K562 (cell line): ENCODE measurements at regions not wholly inside any gene's neighbourhood (a gene's known extent, or its start where the extent isn't known, plus 50 kb on each side); places are given as distances from the start of the nearest gene placed in this dataset.

ENCODE experiments used
- SIN3B ChIP-seq: fragments of 450-650 bp; IDR thresholded peaks from 2 replicates; pipeline ENCODE4 v1.6.1; 2017; ENCODE audit warnings: low read depth, mild to moderate bottlenecking, moderate library complexity
- TF ChIP-seq, protein P1 (sequence below), 3 experiments: IDR thresholded peaks in 2 of 3; conservative IDR thresholded peaks in 1 of 3; 2 replicates each; pipeline ENCODE4 v1.5.1; 2011 to 2012; ENCODE audit warnings: low read length in 3 of 3, mild to moderate bottlenecking in 3 of 3, control low read depth in 2 of 3, improper control_type of control experiment in 1 of 3, inconsistent platforms in 1 of 3, low read depth in 1 of 3, mixed read lengths in 1 of 3, moderate library complexity in 1 of 3; ENCODE audit not compliant: insufficient read depth in 2 of 3
- TF ChIP-seq, protein P2 (sequence below): sonication (generic); formaldehyde crosslinking; IDR thresholded peaks from 2 replicates; pipeline ENCODE4 v1.8.0; 2022; ENCODE audit warnings: mild to moderate bottlenecking, low read depth, missing genetic modification reagents

- TF ChIP-seq, protein P1, sequence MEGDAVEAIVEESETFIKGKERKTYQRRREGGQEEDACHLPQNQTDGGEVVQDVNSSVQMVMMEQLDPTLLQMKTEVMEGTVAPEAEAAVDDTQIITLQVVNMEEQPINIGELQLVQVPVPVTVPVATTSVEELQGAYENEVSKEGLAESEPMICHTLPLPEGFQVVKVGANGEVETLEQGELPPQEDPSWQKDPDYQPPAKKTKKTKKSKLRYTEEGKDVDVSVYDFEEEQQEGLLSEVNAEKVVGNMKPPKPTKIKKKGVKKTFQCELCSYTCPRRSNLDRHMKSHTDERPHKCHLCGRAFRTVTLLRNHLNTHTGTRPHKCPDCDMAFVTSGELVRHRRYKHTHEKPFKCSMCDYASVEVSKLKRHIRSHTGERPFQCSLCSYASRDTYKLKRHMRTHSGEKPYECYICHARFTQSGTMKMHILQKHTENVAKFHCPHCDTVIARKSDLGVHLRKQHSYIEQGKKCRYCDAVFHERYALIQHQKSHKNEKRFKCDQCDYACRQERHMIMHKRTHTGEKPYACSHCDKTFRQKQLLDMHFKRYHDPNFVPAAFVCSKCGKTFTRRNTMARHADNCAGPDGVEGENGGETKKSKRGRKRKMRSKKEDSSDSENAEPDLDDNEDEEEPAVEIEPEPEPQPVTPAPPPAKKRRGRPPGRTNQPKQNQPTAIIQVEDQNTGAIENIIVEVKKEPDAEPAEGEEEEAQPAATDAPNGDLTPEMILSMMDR (IDR thresholded peaks at IDR 0.05 in 2 of 3, conservative IDR thresholded peaks at IDR 0.05 in 1 of 3; ENCODE audit: insufficient read depth in 2 of 3, low read depth in 1 of 3, low read length in 3 of 3) = no peak
- TF ChIP-seq, protein P2, sequence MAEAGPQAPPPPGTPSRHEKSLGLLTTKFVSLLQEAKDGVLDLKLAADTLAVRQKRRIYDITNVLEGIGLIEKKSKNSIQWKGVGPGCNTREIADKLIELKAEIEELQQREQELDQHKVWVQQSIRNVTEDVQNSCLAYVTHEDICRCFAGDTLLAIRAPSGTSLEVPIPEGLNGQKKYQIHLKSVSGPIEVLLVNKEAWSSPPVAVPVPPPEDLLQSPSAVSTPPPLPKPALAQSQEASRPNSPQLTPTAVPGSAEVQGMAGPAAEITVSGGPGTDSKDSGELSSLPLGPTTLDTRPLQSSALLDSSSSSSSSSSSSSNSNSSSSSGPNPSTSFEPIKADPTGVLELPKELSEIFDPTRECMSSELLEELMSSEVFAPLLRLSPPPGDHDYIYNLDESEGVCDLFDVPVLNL = no peak
- TF ChIP-seq SIN3B = no peak
Measured at GRCh38 chr1:221470000-221470698, 271.7 kb downstream of the DUSP10 start.
